ENCODE measurements at regions not wholly inside any gene's neighbourhood (a gene's known extent, or its start where the extent isn't known, plus 50 kb on each side); places are given as distances from the start of the nearest gene placed in this dataset.
A peak's percentile ranks its signal among the peaks of the same experiment; 100 is the strongest.
"Not testable (repeated sequence)": the region's sequence is repeated elsewhere in the genome, so short reads cannot be mapped to it uniquely, and the experiment has no call there.

GRCh38 chr10:42380926-42381547, 257.3 kb downstream of the ZNF33B start:
- H3K27ac ChIP-seq = no peak overlapping the region
- intact Hi-C loops (cut with DNase I; ENCODE audit: low total_unique reads) = no loop called here
- no peak overlapping the region for H3K4me3 ChIP-seq
- no peaks in the 10 kb centered on the region for H3K36me3 ChIP-seq
- TF ChIP-seq CTCF (IDR thresholded peaks at IDR 0.05 in 8 of 11, conservative IDR thresholded peaks at IDR 0.05 in 3 of 11) (no peak), POLR2AphosphoS5 (IDR thresholded peaks at IDR 0.05) (no peak), POLR2A (IDR thresholded peaks at IDR 0.05) (no peak)
- no peaks in the 10 kb centered on the region for H3K27me3 ChIP-seq (replicated peaks in 1 of 7)
- H3K4me1 ChIP-seq = no peaks in the 10 kb centered on the region
- WGBS, 5 donors = 87 to 96% (median 89%) methylated on average over 7 of the region's 7 CpGs
- H3K9me3 ChIP-seq = peaks cover 0 to 45% (median 27%) of the 10 kb centered on the region in 8 donors
- no peak for DNase-seq

GRCh38 chr10:42367532-42368230, 270.7 kb downstream of the ZNF33B start:
- H3K36me3 ChIP-seq = no peaks in the 10 kb centered on the region
- H3K4me1 ChIP-seq = no peaks in the 10 kb centered on the region
- intact Hi-C loops (cut with DNase I; ENCODE audit: low total_unique reads) = no loop called here
- 6 to 11% (median 8%) methylated on average over 14 to 33 of the region's 33 CpGs for WGBS, 5 donors
- TF ChIP-seq POLR2A (IDR thresholded peaks at IDR 0.05) (no peak), POLR2AphosphoS5 (IDR thresholded peaks at IDR 0.05) (peak in 2 of 3 donors; percentile 63 to 76)
- H3K9me3 ChIP-seq = peaks cover 0 to 52% (median 35%) of the 10 kb centered on the region in 8 donors
- H3K27ac ChIP-seq = peak overlapping the region in 5 of 8 donors; percentile 6 to 66 (median 55)
- peak; percentile 78 for DNase-seq
- H3K27me3 ChIP-seq (replicated peaks in 1 of 7) = no peaks in the 10 kb centered on the region
- H3K4me3 ChIP-seq = peak overlapping the region; percentile 46 to 69 (median 56)

- Histone ChIP-seq H3K27me3 (replicated peaks in 1 of 7) (no peaks in the 10 kb centered on the region), H3K9me3 (peaks cover 3 to 91% (median 83%) of the 10 kb centered on the region in 8 donors), H3K4me3 (no peak overlapping the region), H3K27ac (no peak overlapping the region), H3K36me3 (peaks cover 0 to 18% (median 0%) of the 10 kb centered on the region in 6 donors), H3K4me1 (no peaks in the 10 kb centered on the region)
- DNase-seq = no peak
- TF ChIP-seq POLR2AphosphoS5 (IDR thresholded peaks at IDR 0.05) = no peak
- no peak for TF ChIP-seq CTCF (IDR thresholded peaks at IDR 0.05 in 8 of 11, conservative IDR thresholded peaks at IDR 0.05 in 3 of 11)
- no peak for TF ChIP-seq POLR2A (IDR thresholded peaks at IDR 0.05)
- intact Hi-C loops (cut with DNase I; ENCODE audit: low total_unique reads) = no loop called here
- 81 to 93% (median 89%) methylated on average over 1 of the region's 1 CpG for WGBS, 5 donors
These were observed 286.6 kb downstream of the ZNF33B start for GRCh38 chr10:42351745-42352144.

- H3K9me3 ChIP-seq = peaks cover 40 to 100% (median 100%) of the 10 kb centered on the region in 8 donors
- H3K4me1 ChIP-seq; DNase-seq; intact Hi-C loops (cut with DNase I; ENCODE audit: low total_unique reads); H3K4me3 ChIP-seq; H3K27me3 ChIP-seq (replicated peaks in 1 of 7); H3K27ac ChIP-seq: not testable (repeated sequence)
- peaks cover 0 to 12% (median 0%) of the 10 kb centered on the region in 6 donors for H3K36me3 ChIP-seq
- WGBS, 5 donors = 85 to 97% (median 92%) methylated on average over 6 of the region's 6 CpGs
These were observed 301.6 kb downstream of the ZNF33B start for GRCh38 chr10:42336593-42337337.

GRCh38 chr10:42335653-42336296, 302.6 kb downstream of the ZNF33B start:
- H3K27me3 ChIP-seq (replicated peaks in 1 of 7); H3K36me3 ChIP-seq; intact Hi-C loops (cut with DNase I; ENCODE audit: low total_unique reads); H3K4me3 ChIP-seq; H3K4me1 ChIP-seq; DNase-seq; H3K27ac ChIP-seq: not testable (repeated sequence)
- peaks cover 40 to 100% (median 100%) of the 10 kb centered on the region in 8 donors for H3K9me3 ChIP-seq
- 77 to 94% (median 91%) methylated on average over 2 of the region's 2 CpGs for WGBS, 5 donors
